ENCODE measurements at regions not wholly inside any gene's neighbourhood (a gene's known extent, or its start where the extent isn't known, plus 50 kb on each side); places are given as distances from the start of the nearest gene placed in this dataset.

DNA sequence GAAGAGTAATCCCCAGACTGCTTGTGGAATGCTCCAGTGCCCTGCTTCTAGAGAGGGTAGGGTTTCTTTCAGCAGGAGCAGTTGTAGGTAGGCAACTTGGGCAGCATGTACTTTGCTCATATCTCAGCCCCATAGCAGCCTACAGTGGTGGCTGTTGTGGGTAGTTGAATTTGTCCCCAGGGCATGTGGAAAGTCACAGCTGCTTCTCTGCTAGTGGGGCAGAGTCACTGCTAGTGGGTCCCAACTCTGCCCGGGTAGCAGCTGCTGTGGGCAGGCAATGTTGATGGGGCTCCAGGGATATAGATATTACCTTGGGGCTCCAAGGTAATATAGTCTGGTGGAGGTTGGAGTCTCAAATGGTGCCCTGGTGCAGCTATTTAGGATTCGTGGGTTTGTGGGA lies 174.5 kb downstream of the OTOL1 start:
- Histone ChIP-seq H3K27me3 (ENCODE audit: insufficient read depth, low read length) (no peaks in the 10 kb centered on the region), H3K4me1 (ENCODE audit: insufficient read depth, low read length) (peaks cover 4% of the 10 kb centered on the region; the same call in 1 of the 2 replicates), H3K27ac (ENCODE audit: insufficient read length, low read depth, low read length) (no peak overlapping the region), H2BK5ac (ENCODE audit: insufficient read length, low read length) (no peak overlapping the region), H3T11ph (ENCODE audit: low read length) (no peak overlapping the region), H2BK20ac (ENCODE audit: low read depth, low read length, poor library complexity, severe bottlenecking) (no peak overlapping the region), H3K9me3 (ENCODE audit: control insufficient read depth, low read depth, low read length) (no peaks in the 10 kb centered on the region), H4K91ac (ENCODE audit: insufficient read length, low read depth, low read length) (no peak overlapping the region), H4K8ac (replicated peaks; ENCODE audit: insufficient read length, low read depth, low read length) (no peak overlapping the region), H3K4me2 (ENCODE audit: insufficient read depth, insufficient read length, low read length) (no peak overlapping the region), H3K14ac (ENCODE audit: insufficient read depth, low read length) (no peak overlapping the region), H2AK5ac (ENCODE audit: insufficient read length, low read length) (no peak overlapping the region), H3K18ac (ENCODE audit: insufficient read length, low read depth, low read length) (no peak overlapping the region), H3K23me2 (ENCODE audit: insufficient read length, low read depth, low read length, poor library complexity, severe bottlenecking) (no peaks in the 10 kb centered on the region), H2BK120ac (ENCODE audit: low read depth, low read length, poor library complexity, severe bottlenecking) (no peak overlapping the region), H4K20me1 (ENCODE audit: control insufficient read depth, insufficient read depth, insufficient read length) (no peaks in the 10 kb centered on the region), H4K5ac (ENCODE audit: insufficient read length, low read depth, low read length) (no peak overlapping the region), H3K56ac (ENCODE audit: insufficient read length, low read depth, low read length) (no peak overlapping the region), H2AFZ (ENCODE audit: low read length) (no peak overlapping the region), H3K79me2 (ENCODE audit: insufficient read depth, low read length) (no peaks in the 10 kb centered on the region), H3K23ac (ENCODE audit: insufficient read length, low read depth, low read length) (no peak overlapping the region), H2BK15ac (ENCODE audit: low read depth, low read length) (no peak overlapping the region), H3K79me1 (ENCODE audit: insufficient read depth, low read depth, low read length, poor library complexity, severe bottlenecking) (no peaks in the 10 kb centered on the region), H2BK12ac (ENCODE audit: insufficient read length, low read depth, low read length) (no peak overlapping the region), H3K9ac (ENCODE audit: extremely low read depth, insufficient read length, low read length) (no peak overlapping the region), H3K4ac (ENCODE audit: low read depth, low read length) (no peak overlapping the region)
- WGBS (ENCODE audit: extremely low coverage, insufficient read length, low lambda C conversion rate) = no CpG with 5 or more reads among the region's 2 CpGs
- Mint-ChIP-seq H3K27me3 (ENCODE audit: low read depth) (no peaks in the 10 kb centered on the region), H3K36me3 (ENCODE audit: insufficient read depth in 1 of 3, low read depth in 3 of 3) (peaks cover 13 to 36% (median 22%) of the 10 kb centered on the region in 3 experiments), H3K27ac (no peak overlapping the region), H3K9me3 (peaks cover 17 to 18% of the 10 kb centered on the region in 2 experiments), H3K4me3 (no peak overlapping the region), H3K4me1 (peaks cover 30 to 31% of the 10 kb centered on the region in 2 experiments)
- no peak for DNase-seq
- TF ChIP-seq CTCF (conservative IDR thresholded peaks at IDR 0.05) = no peak

Measured in H9 (cell line).